GM21447 (cell line): ENCODE measurements at regions not wholly inside any gene's neighbourhood (a gene's known extent, or its start where the extent isn't known, plus 50 kb on each side); places are given as distances from the start of the nearest gene placed in this dataset.
"Not testable (repeated sequence)": the region's sequence is repeated elsewhere in the genome, so short reads cannot be mapped to it uniquely, and the experiment has no call there.

Experiments
- ATAC-seq: cut with Tn5 transposase; IDR thresholded peaks from one replicate; pipeline ENCODE4 v1.9.1; 2021; ENCODE audit not compliant: unreplicated experiment

GRCh38 chr2:210955591-210955990 is 399.2 kb downstream of the CPS1 start:
- no peak for ATAC-seq

- ATAC-seq, result no peak
Observed at GRCh38 chr2:210956101-210956500, 399.7 kb downstream of the CPS1 start.

- no peak for ATAC-seq
Observed at GRCh38 chr2:210961249-210961648, 404.9 kb downstream of the CPS1 start.

- no peak for ATAC-seq
Observed at GRCh38 chr2:210963386-210963785, 407.0 kb downstream of the CPS1 start.

- no peak for ATAC-seq
Observed at GRCh38 chr2:210964141-210964764, 407.9 kb downstream of the CPS1 start.

GRCh38 chr2:210965472-210965871 is 409.1 kb downstream of the CPS1 start:
- ATAC-seq, result no peak

- ATAC-seq, result no peak
Observed at GRCh38 chr2:210966330-210966729, 409.9 kb downstream of the CPS1 start.

- no peak for ATAC-seq
Observed at GRCh38 chr2:210971431-210971830, 415.0 kb downstream of the CPS1 start.

- not testable (repeated sequence) for ATAC-seq
Observed at GRCh38 chr2:210986806-210987205, 430.4 kb downstream of the CPS1 start.

GRCh38 chr2:210991107-210991506 is 434.7 kb downstream of the CPS1 start:
- ATAC-seq, result no peak

GRCh38 chr2:210994104-210994503 is 437.7 kb downstream of the CPS1 start:
- no peak for ATAC-seq

GRCh38 chr2:210997373-210997772 is 441.0 kb downstream of the CPS1 start:
- no peak for ATAC-seq

GRCh38 chr2:210998334-210998733 is 441.9 kb downstream of the CPS1 start:
- ATAC-seq, result no peak

GRCh38 chr2:211014376-211014775 is 458.0 kb downstream of the CPS1 start:
- no peak for ATAC-seq

GRCh38 chr2:211014906-211015305 is 458.5 kb downstream of the CPS1 start:
- ATAC-seq, result no peak

GRCh38 chr2:211025089-211025488 is 468.7 kb downstream of the CPS1 start:
- not testable (repeated sequence) for ATAC-seq

- ATAC-seq, result no peak
Observed at GRCh38 chr2:211026109-211026508, 469.7 kb downstream of the CPS1 start.

GRCh38 chr2:211027976-211028375 is 471.6 kb downstream of the CPS1 start:
- ATAC-seq, result no peak

GRCh38 chr2:211033765-211034164 is 477.4 kb downstream of the CPS1 start:
- ATAC-seq, result no peak

GRCh38 chr2:211035548-211036185 is 479.3 kb downstream of the CPS1 start:
- no peak for ATAC-seq

GRCh38 chr2:211045025-211045424 is 488.6 kb downstream of the CPS1 start:
- ATAC-seq, result no peak

GRCh38 chr2:211049321-211050018 is 493.1 kb downstream of the CPS1 start:
- ATAC-seq, result no peak
